ENCODE measurements at regions not wholly inside any gene's neighbourhood (a gene's known extent, or its start where the extent isn't known, plus 50 kb on each side); places are given as distances from the start of the nearest gene placed in this dataset.
A peak's percentile ranks its signal among the peaks of the same experiment; 100 is the strongest.

- no peaks in the 10 kb centered on the region for H3K36me3 ChIP-seq (replicated peaks in 1 of 2; ENCODE audit: insufficient read depth in 1 of 2, low read depth in 2 of 2)
- H3K4me1 ChIP-seq = no peaks in the 10 kb centered on the region
- no peaks in the 10 kb centered on the region for H3K27me3 ChIP-seq
- 55 to 70% methylated on average over 4 of the region's 4 CpGs for WGBS, 2 donors
- H3K9me3 ChIP-seq = no peaks in the 10 kb centered on the region
- no peak for ATAC-seq
- no peak overlapping the region for H3K4me3 ChIP-seq
- no peak for TF ChIP-seq POLR2A (IDR thresholded peaks at IDR 0.05)
- no peak for TF ChIP-seq CTCF (IDR thresholded peaks at IDR 0.05)
- intact Hi-C loops (cut with DNase I) = no loop called here
- H3K27ac ChIP-seq = no peak overlapping the region
- DNase-seq = no peak
Observed at GRCh38 chr13:73556902-73557301, 498.1 kb downstream of the KLF5 start.

GRCh38 chr13:73556128-73556527 lies 497.3 kb downstream of the KLF5 start:
- no peaks in the 10 kb centered on the region for H3K9me3 ChIP-seq
- 71 to 77% methylated on average over 2 of the region's 2 CpGs for WGBS, 2 donors
- DNase-seq = no peak
- H3K27ac ChIP-seq = no peak overlapping the region
- intact Hi-C loops (cut with DNase I) = no loop called here
- H3K4me1 ChIP-seq = no peaks in the 10 kb centered on the region
- H3K27me3 ChIP-seq = no peaks in the 10 kb centered on the region
- H3K4me3 ChIP-seq = no peak overlapping the region
- no peak for ATAC-seq
- no peaks in the 10 kb centered on the region for H3K36me3 ChIP-seq (replicated peaks in 1 of 2; ENCODE audit: insufficient read depth in 1 of 2, low read depth in 2 of 2)
- TF ChIP-seq POLR2A (IDR thresholded peaks at IDR 0.05) (no peak), CTCF (IDR thresholded peaks at IDR 0.05) (no peak)

GRCh38 chr13:73551736-73552135 lies 492.9 kb downstream of the KLF5 start:
- TF ChIP-seq POLR2A (IDR thresholded peaks at IDR 0.05) (no peak), CTCF (IDR thresholded peaks at IDR 0.05) (no peak)
- Histone ChIP-seq H3K27me3 (no peaks in the 10 kb centered on the region), H3K9me3 (no peaks in the 10 kb centered on the region), H3K36me3 (replicated peaks in 1 of 2; ENCODE audit: insufficient read depth in 1 of 2, low read depth in 2 of 2) (no peaks in the 10 kb centered on the region), H3K27ac (no peak overlapping the region), H3K4me3 (no peak overlapping the region), H3K4me1 (peaks cover 7% of the 10 kb centered on the region)
- peak in 2 of 4 donors; percentile 7 to 15 for DNase-seq
- WGBS, 2 donors = 15 to 25% methylated on average over 2 of the region's 2 CpGs
- intact Hi-C loops (cut with DNase I) = no loop called here
- no peak for ATAC-seq

- ATAC-seq (no peak), DNase-seq (no peak)
- no peak overlapping the region for H3K4me3 ChIP-seq
- TF ChIP-seq POLR2A (IDR thresholded peaks at IDR 0.05) (no peak), CTCF (IDR thresholded peaks at IDR 0.05) (no peak)
- no peak overlapping the region for H3K27ac ChIP-seq
- WGBS, 2 donors = 31 to 49% methylated on average over 3 of the region's 3 CpGs
- intact Hi-C loops (cut with DNase I) = no loop called here
- H3K36me3 ChIP-seq (replicated peaks in 1 of 2; ENCODE audit: insufficient read depth in 1 of 2, low read depth in 2 of 2) = no peaks in the 10 kb centered on the region
- H3K4me1 ChIP-seq = peaks cover 7% of the 10 kb centered on the region
- no peaks in the 10 kb centered on the region for H3K9me3 ChIP-seq
- no peaks in the 10 kb centered on the region for H3K27me3 ChIP-seq
Observed at GRCh38 chr13:73549717-73550116, 490.9 kb downstream of the KLF5 start.

GRCh38 chr13:73548449-73548848 lies 489.6 kb downstream of the KLF5 start:
- intact Hi-C loops (cut with DNase I) = no loop called here
- Histone ChIP-seq H3K27me3 (no peaks in the 10 kb centered on the region), H3K4me3 (no peak overlapping the region), H3K9me3 (no peaks in the 10 kb centered on the region), H3K4me1 (peaks cover 7% of the 10 kb centered on the region), H3K27ac (no peak overlapping the region), H3K36me3 (replicated peaks in 1 of 2; ENCODE audit: insufficient read depth in 1 of 2, low read depth in 2 of 2) (no peaks in the 10 kb centered on the region)
- 80 to 85% methylated on average over 2 of the region's 2 CpGs for WGBS, 2 donors
- DNase-seq (no peak), ATAC-seq (no peak)
- TF ChIP-seq POLR2A (IDR thresholded peaks at IDR 0.05) = no peak
- TF ChIP-seq CTCF (IDR thresholded peaks at IDR 0.05) = no peak

Data from body of pancreas (tissue), 4 donors.